Mesothelial cell of epicardium (in vitro differentiated cells): ENCODE measurements at regions not wholly inside any gene's neighbourhood (a gene's known extent, or its start where the extent isn't known, plus 50 kb on each side); places are given as distances from the start of the nearest gene placed in this dataset.

Experiments
- DNase-seq, 2 experiments: peaks; one replicate each; pipeline ENCODE4 v3.0.0; 2021; ENCODE audit warnings: low spot score in 2 of 2; ENCODE audit not compliant: unreplicated experiment in 2 of 2
- H3K27ac Mint-ChIP-seq: 2 replicates; pipeline ENCODE4 v1.8.0; 2021; ENCODE audit warnings: mixed read lengths
- H3K27me3 Mint-ChIP-seq: 2 replicates; pipeline ENCODE4 v1.8.0; 2021; ENCODE audit warnings: low read depth, mixed read lengths
- H3K36me3 Mint-ChIP-seq: 2 replicates; pipeline ENCODE4 v1.8.0; 2021; ENCODE audit warnings: mixed read lengths
- H3K4me1 Mint-ChIP-seq: 2 replicates; pipeline ENCODE4 v1.8.0; 2021; ENCODE audit warnings: mixed read lengths
- H3K4me3 Mint-ChIP-seq: 2 replicates; pipeline ENCODE4 v1.8.0; 2021; ENCODE audit warnings: mild to moderate bottlenecking, moderate library complexity, mixed read lengths
- H3K9me3 Mint-ChIP-seq: 2 replicates; pipeline ENCODE4 v1.8.0; 2021; ENCODE audit warnings: mixed read lengths
- CTCF ChIP-seq: fragments of 200-600 bp; sonication (generic); IDR thresholded peaks from one replicate; pipeline ENCODE4 v1.5.0; 2021; ENCODE audit warnings: antibody characterized with exemption; ENCODE audit not compliant: unreplicated experiment

GRCh38 chr14:84826294-84826693 lies 703.6 kb upstream of the FLRT2 start:
- Mint-ChIP-seq H3K9me3 (peaks cover 16% of the 10 kb centered on the region), H3K4me1 (peaks cover 30% of the 10 kb centered on the region), H3K36me3 (no peaks in the 10 kb centered on the region), H3K4me3 (no peak overlapping the region), H3K27me3 (no peaks in the 10 kb centered on the region), H3K27ac (no peak overlapping the region)
- no peak for DNase-seq
- TF ChIP-seq CTCF, result no peak

DNA sequence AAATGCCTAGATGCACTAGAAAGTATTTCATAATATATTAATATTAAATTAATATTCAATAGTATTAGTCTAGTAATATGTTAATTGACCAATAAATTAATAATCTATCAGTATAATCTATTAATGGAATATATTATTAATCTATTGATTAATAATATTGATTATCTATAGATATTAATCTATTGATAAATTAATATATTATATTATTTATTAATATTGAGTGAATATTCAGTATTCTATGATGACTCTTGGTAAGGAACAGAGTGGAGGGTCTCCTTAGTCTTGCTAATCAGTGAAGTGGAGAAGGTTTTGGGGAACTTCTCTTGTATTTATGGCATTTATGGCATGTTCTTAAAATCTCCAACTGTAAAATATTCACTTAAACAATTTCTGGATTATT lies 679.3 kb upstream of the FLRT2 start:
- DNase-seq, result no peak
- H3K4me3 Mint-ChIP-seq, result no peak overlapping the region
- no peak for TF ChIP-seq CTCF
- H3K4me1 Mint-ChIP-seq, result no peaks in the 10 kb centered on the region
- no peak overlapping the region for H3K27ac Mint-ChIP-seq
- no peaks in the 10 kb centered on the region for H3K36me3 Mint-ChIP-seq
- H3K27me3 Mint-ChIP-seq, result no peaks in the 10 kb centered on the region
- peaks cover 11% of the 10 kb centered on the region for H3K9me3 Mint-ChIP-seq

- peaks cover 7% of the 10 kb centered on the region for H3K9me3 Mint-ChIP-seq
- no peaks in the 10 kb centered on the region for H3K36me3 Mint-ChIP-seq
- peaks cover 15% of the 10 kb centered on the region for H3K4me1 Mint-ChIP-seq
Measured at GRCh38 chr14:84856751-84857534, 673.0 kb upstream of the FLRT2 start.

GRCh38 chr14:84857571-84857970 lies 672.4 kb upstream of the FLRT2 start:
- DNase-seq, result no peak
- no peaks in the 10 kb centered on the region for H3K27me3 Mint-ChIP-seq
- TF ChIP-seq CTCF, result no peak
- H3K4me1 Mint-ChIP-seq, result peaks cover 15% of the 10 kb centered on the region
- no peak overlapping the region for H3K27ac Mint-ChIP-seq
- no peaks in the 10 kb centered on the region for H3K36me3 Mint-ChIP-seq
- H3K9me3 Mint-ChIP-seq, result peaks cover 12% of the 10 kb centered on the region
- H3K4me3 Mint-ChIP-seq, result no peak overlapping the region

More at GRCh38 chr14:84856751-84857534, 673.0 kb upstream of the FLRT2 start:
- DNase-seq, result no peak
- no peak for TF ChIP-seq CTCF
- Mint-ChIP-seq H3K4me3 (no peak overlapping the region), H3K27ac (no peak overlapping the region), H3K27me3 (no peaks in the 10 kb centered on the region)

- peaks cover 28% of the 10 kb centered on the region for H3K9me3 Mint-ChIP-seq
- no peak overlapping the region for H3K4me3 Mint-ChIP-seq
- H3K27me3 Mint-ChIP-seq, result no peaks in the 10 kb centered on the region
- no peaks in the 10 kb centered on the region for H3K36me3 Mint-ChIP-seq
- no peak for DNase-seq
- peaks cover 15% of the 10 kb centered on the region for H3K4me1 Mint-ChIP-seq
- no peak overlapping the region for H3K27ac Mint-ChIP-seq
- no peak for TF ChIP-seq CTCF
Measured at GRCh38 chr14:84859116-84859515, 670.8 kb upstream of the FLRT2 start.
